ENCODE measurements at regions not wholly inside any gene's neighbourhood (a gene's known extent, or its start where the extent isn't known, plus 50 kb on each side); places are given as distances from the start of the nearest gene placed in this dataset.

DNA sequence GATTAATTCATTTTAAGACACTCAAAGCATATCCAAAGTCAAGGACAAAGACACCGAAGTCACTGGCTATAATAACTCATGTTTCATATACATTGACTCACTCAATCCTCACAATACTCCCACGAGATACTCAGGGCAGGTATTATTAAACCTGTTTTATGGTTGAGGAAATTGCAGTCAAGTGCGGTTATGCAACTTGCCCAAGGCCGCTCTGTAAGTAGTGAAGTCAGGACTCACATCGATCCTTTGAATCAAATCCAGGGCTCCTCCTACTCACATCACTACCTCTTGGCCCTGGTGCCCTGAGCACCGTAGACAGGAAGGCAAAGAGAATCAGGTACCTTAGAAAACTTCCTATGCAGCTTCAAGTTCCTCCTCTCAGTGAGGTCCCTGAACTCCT, 87.8 kb upstream of the APC start:
- ATAC-seq (ENCODE audit: low read depth in 2 of 2) (no peak), DNase-seq (no peak)
- no peaks in the 10 kb centered on the region for H3K4me1 ChIP-seq (ENCODE audit: control insufficient read depth, insufficient read depth, low read length, poor library complexity, severe bottlenecking)
- H3K27ac ChIP-seq (ENCODE audit: insufficient read depth, low read length, poor library complexity, severe bottlenecking) = no peak overlapping the region
- H3K4me3 ChIP-seq (ENCODE audit: low read depth, low read length) = no peak overlapping the region
- H3K36me3 ChIP-seq (ENCODE audit: control insufficient read depth, insufficient read depth, low read length) = no peaks in the 10 kb centered on the region
- peaks cover 15% of the 10 kb centered on the region for H3K27me3 Mint-ChIP-seq
- H3K27ac Mint-ChIP-seq = no peak overlapping the region
- H3K4me1 Mint-ChIP-seq = peaks cover 0 to 3% (median 0%) of the 10 kb centered on the region in 4 donors
- H3K27me3 ChIP-seq (ENCODE audit: control insufficient read depth, insufficient read depth, low read length) = peaks cover 2% of the 10 kb centered on the region
- H3K9me3 ChIP-seq (ENCODE audit: control insufficient read depth in 2 of 2, low read length in 2 of 2) = no peaks in the 10 kb centered on the region
- no peaks in the 10 kb centered on the region for H3K36me3 Mint-ChIP-seq
- no peak overlapping the region for H3K4me3 Mint-ChIP-seq
- H3K9me3 Mint-ChIP-seq = peaks cover 0 to 3% (median 0%) of the 10 kb centered on the region in 7 donors

DNA sequence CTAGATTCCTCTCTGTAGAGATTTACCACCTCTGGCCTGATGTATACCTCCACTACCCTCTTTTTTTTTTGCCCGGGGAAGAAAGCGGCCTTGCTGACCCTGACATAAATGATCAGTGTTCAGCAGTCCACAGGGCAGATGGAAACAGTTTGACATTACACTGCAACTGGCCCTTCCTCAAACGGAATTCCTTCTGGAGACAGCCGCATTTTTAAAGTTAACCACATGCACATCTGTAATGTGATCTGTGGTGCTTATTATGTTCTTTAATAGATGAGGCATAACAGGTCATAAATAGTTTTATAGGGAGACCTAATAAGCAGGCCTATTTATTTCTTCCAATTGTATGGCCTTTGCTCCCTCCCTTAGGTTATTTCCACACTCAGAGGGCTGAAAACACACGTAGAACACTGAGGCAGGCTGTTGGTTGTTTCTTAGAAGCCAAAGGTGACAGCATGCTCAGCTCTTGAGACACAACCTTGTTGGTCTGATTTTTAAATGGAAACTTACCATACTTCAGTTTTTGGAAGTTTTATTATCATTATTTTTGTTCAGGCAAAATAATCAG, 84.0 kb upstream of the APC start:
- H3K9me3 Mint-ChIP-seq = peaks cover 0 to 4% (median 2%) of the 10 kb centered on the region in 7 donors
- Histone ChIP-seq H3K4me1 (ENCODE audit: control insufficient read depth, insufficient read depth, low read length, poor library complexity, severe bottlenecking) (no peaks in the 10 kb centered on the region), H3K27ac (ENCODE audit: insufficient read depth, low read length, poor library complexity, severe bottlenecking) (no peak overlapping the region), H3K36me3 (ENCODE audit: control insufficient read depth, insufficient read depth, low read length) (no peaks in the 10 kb centered on the region), H3K9me3 (ENCODE audit: control insufficient read depth in 2 of 2, low read length in 2 of 2) (no peaks in the 10 kb centered on the region), H3K27me3 (ENCODE audit: control insufficient read depth, insufficient read depth, low read length) (peaks cover 2% of the 10 kb centered on the region), H3K4me3 (ENCODE audit: low read depth, low read length) (no peak overlapping the region)
- peaks cover 25% of the 10 kb centered on the region for H3K27me3 Mint-ChIP-seq
- no peaks in the 10 kb centered on the region for H3K4me1 Mint-ChIP-seq
- ATAC-seq (ENCODE audit: low read depth in 2 of 2) (no peak), DNase-seq (no peak)
- no peak overlapping the region for H3K27ac Mint-ChIP-seq
- no peaks in the 10 kb centered on the region for H3K36me3 Mint-ChIP-seq
- no peak overlapping the region for H3K4me3 Mint-ChIP-seq

DNA sequence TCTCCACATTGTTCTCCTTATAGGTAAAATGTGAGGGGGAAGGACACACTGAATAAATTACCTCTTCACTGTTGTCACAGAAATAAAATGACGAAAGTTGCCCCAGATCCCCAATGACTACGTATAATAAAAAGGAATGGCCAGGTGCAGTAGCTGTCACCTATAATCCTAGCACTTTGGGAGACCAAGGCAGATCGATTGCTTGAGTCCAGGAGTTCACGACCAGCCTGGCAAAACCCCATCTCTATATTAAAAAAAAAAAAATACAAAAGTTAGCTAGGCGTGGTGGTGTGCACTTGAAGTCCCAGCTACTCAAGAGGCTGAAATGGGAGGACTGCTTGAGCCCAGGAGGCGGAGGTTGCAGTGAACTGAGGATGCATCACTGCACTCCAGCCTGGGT, 82.2 kb upstream of the APC start:
- no peaks in the 10 kb centered on the region for H3K4me1 ChIP-seq (ENCODE audit: control insufficient read depth, insufficient read depth, low read length, poor library complexity, severe bottlenecking)
- ATAC-seq (ENCODE audit: low read depth in 2 of 2) (no peak), DNase-seq (no peak)
- H3K27me3 ChIP-seq (ENCODE audit: control insufficient read depth, insufficient read depth, low read length) = peaks cover 7% of the 10 kb centered on the region
- Mint-ChIP-seq H3K4me1 (no peaks in the 10 kb centered on the region), H3K9me3 (peaks cover 2 to 12% (median 5%) of the 10 kb centered on the region in 7 donors), H3K4me3 (no peak overlapping the region), H3K27ac (no peak overlapping the region), H3K27me3 (peaks cover 27% of the 10 kb centered on the region), H3K36me3 (peaks cover 2% of the 10 kb centered on the region)
- peaks cover 0 to 1% of the 10 kb centered on the region in 2 experiments for H3K9me3 ChIP-seq (ENCODE audit: control insufficient read depth in 2 of 2, low read length in 2 of 2)
- no peaks in the 10 kb centered on the region for H3K36me3 ChIP-seq (ENCODE audit: control insufficient read depth, insufficient read depth, low read length)
- no peak overlapping the region for H3K27ac ChIP-seq (ENCODE audit: insufficient read depth, low read length, poor library complexity, severe bottlenecking)
- H3K4me3 ChIP-seq (ENCODE audit: low read depth, low read length) = no peak overlapping the region

DNA sequence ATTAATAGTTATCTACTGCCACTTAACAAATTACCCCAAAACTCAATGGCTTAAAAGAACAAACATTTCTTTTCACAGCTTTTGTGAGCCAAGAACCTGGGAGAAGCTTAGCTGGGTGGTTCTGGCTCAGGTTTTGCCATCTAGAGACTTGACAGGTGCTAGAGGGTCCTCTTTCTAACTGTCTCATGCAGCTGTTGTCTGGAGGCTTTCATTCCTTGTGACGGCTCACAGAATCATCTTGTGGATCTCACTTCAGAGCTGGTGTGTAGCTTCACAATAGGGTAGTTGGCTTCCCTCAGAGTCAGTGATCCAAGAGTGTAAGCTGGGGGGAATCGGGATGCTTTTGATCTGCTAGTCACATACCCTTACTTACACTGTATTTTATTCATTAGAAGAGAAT, 81.2 kb upstream of the APC start:
- no peak overlapping the region for H3K4me3 Mint-ChIP-seq
- H3K9me3 ChIP-seq (ENCODE audit: control insufficient read depth in 2 of 2, low read length in 2 of 2) = peaks cover 0 to 3% of the 10 kb centered on the region in 2 experiments
- H3K27me3 Mint-ChIP-seq = peaks cover 26% of the 10 kb centered on the region
- no peak overlapping the region for H3K27ac Mint-ChIP-seq
- peaks cover 9% of the 10 kb centered on the region for H3K27me3 ChIP-seq (ENCODE audit: control insufficient read depth, insufficient read depth, low read length)
- H3K4me1 Mint-ChIP-seq = no peaks in the 10 kb centered on the region
- no peaks in the 10 kb centered on the region for H3K36me3 ChIP-seq (ENCODE audit: control insufficient read depth, insufficient read depth, low read length)
- DNase-seq = no peak
- H3K4me1 ChIP-seq (ENCODE audit: control insufficient read depth, insufficient read depth, low read length, poor library complexity, severe bottlenecking) = no peaks in the 10 kb centered on the region
- no peak for ATAC-seq (ENCODE audit: low read depth in 2 of 2)
- no peak overlapping the region for H3K4me3 ChIP-seq (ENCODE audit: low read depth, low read length)
- H3K36me3 Mint-ChIP-seq = peaks cover 7% of the 10 kb centered on the region
- H3K9me3 Mint-ChIP-seq = peaks cover 3 to 21% (median 8%) of the 10 kb centered on the region in 7 donors
- no peak overlapping the region for H3K27ac ChIP-seq (ENCODE audit: insufficient read depth, low read length, poor library complexity, severe bottlenecking)

DNA sequence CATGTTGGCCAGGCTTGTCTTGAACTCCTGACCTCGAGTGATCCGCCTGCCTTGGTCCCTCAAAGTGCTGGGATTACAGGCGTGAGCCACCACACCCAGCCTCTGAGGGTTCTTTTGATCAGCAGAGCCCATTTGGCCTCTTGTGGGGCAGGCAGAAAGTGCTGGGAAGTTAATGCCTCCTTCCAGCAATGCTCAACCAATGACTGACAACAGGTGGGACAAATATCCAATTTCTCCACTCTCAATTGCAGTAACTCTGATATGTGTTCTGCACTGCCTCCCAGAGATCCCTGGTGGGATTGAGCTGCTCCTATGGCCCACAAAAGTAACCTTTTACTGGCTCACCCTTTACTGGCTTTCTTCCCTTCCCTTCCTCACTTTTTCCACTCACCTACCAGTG, 79.9 kb upstream of the APC start:
- no peaks in the 10 kb centered on the region for H3K36me3 ChIP-seq (ENCODE audit: control insufficient read depth, insufficient read depth, low read length)
- Mint-ChIP-seq H3K4me3 (no peak overlapping the region), H3K36me3 (peaks cover 7% of the 10 kb centered on the region), H3K9me3 (peaks cover 3 to 21% (median 8%) of the 10 kb centered on the region in 7 donors), H3K27ac (no peak overlapping the region), H3K4me1 (no peaks in the 10 kb centered on the region), H3K27me3 (peaks cover 30% of the 10 kb centered on the region)
- DNase-seq (no peak), ATAC-seq (ENCODE audit: low read depth in 2 of 2) (no peak)
- H3K9me3 ChIP-seq (ENCODE audit: control insufficient read depth in 2 of 2, low read length in 2 of 2) = peaks cover 0 to 3% of the 10 kb centered on the region in 2 experiments
- no peak overlapping the region for H3K27ac ChIP-seq (ENCODE audit: insufficient read depth, low read length, poor library complexity, severe bottlenecking)
- peaks cover 9% of the 10 kb centered on the region for H3K27me3 ChIP-seq (ENCODE audit: control insufficient read depth, insufficient read depth, low read length)
- no peaks in the 10 kb centered on the region for H3K4me1 ChIP-seq (ENCODE audit: control insufficient read depth, insufficient read depth, low read length, poor library complexity, severe bottlenecking)
- no peak overlapping the region for H3K4me3 ChIP-seq (ENCODE audit: low read depth, low read length)

DNA sequence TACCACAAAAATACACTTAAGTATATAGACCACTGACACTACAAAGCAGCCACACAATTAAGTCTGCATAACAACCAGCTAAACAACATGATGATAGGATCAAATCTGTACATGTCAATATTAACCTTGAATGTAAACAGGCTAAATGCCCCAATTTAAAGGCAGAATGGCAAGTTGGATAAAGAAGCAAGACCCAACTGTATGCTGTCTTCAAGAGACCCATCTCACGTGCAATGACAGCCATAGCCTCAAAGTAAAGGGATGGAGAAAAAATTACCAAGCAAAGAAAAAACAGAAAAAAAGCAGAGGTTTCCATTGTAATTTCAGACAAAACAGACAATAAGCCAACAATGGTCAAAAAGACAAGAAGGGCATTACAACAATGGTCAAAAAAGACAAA, 77.3 kb upstream of the APC start:
- H3K36me3 ChIP-seq (ENCODE audit: control insufficient read depth, insufficient read depth, low read length) = no peaks in the 10 kb centered on the region
- H3K9me3 ChIP-seq (ENCODE audit: control insufficient read depth in 2 of 2, low read length in 2 of 2) = peaks cover 0 to 3% of the 10 kb centered on the region in 2 experiments
- peaks cover 0 to 21% (median 8%) of the 10 kb centered on the region in 7 donors for H3K9me3 Mint-ChIP-seq
- H3K4me3 Mint-ChIP-seq = no peak overlapping the region
- no peaks in the 10 kb centered on the region for H3K4me1 ChIP-seq (ENCODE audit: control insufficient read depth, insufficient read depth, low read length, poor library complexity, severe bottlenecking)
- H3K4me1 Mint-ChIP-seq = no peaks in the 10 kb centered on the region
- ATAC-seq (ENCODE audit: low read depth in 2 of 2) (no peak), DNase-seq (no peak)
- H3K27ac Mint-ChIP-seq = no peak overlapping the region
- no peak overlapping the region for H3K27ac ChIP-seq (ENCODE audit: insufficient read depth, low read length, poor library complexity, severe bottlenecking)
- no peak overlapping the region for H3K4me3 ChIP-seq (ENCODE audit: low read depth, low read length)
- peaks cover 23% of the 10 kb centered on the region for H3K27me3 Mint-ChIP-seq
- H3K36me3 Mint-ChIP-seq = peaks cover 7% of the 10 kb centered on the region
- H3K27me3 ChIP-seq (ENCODE audit: control insufficient read depth, insufficient read depth, low read length) = peaks cover 11% of the 10 kb centered on the region

DNA sequence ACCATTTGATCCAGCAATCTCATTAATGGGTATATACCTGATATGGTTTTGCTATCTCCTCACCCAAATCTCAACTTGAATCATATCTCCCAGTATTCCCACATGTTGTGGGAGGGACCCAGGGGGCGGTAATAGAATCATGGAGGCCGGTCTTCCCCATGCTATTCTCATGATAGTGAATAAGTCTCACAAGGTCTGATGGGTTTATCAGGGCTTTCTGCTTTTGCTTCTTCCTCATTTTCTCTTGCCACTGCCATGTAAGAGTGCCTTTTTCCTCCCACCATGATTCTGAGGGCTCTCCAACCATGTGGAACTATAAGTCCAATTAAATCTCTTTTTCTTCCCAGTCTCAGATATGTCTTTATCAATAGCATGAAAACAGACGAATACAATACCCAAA, 74.5 kb upstream of the APC start:
- no peaks in the 10 kb centered on the region for H3K4me1 ChIP-seq (ENCODE audit: control insufficient read depth, insufficient read depth, low read length, poor library complexity, severe bottlenecking)
- no peak overlapping the region for H3K27ac Mint-ChIP-seq
- H3K27me3 Mint-ChIP-seq = peaks cover 17% of the 10 kb centered on the region
- no peak for DNase-seq
- H3K4me3 ChIP-seq (ENCODE audit: low read depth, low read length) = no peak overlapping the region
- no peak overlapping the region for H3K27ac ChIP-seq (ENCODE audit: insufficient read depth, low read length, poor library complexity, severe bottlenecking)
- H3K27me3 ChIP-seq (ENCODE audit: control insufficient read depth, insufficient read depth, low read length) = peaks cover 9% of the 10 kb centered on the region
- ATAC-seq (ENCODE audit: low read depth in 2 of 2) = no peak
- H3K4me1 Mint-ChIP-seq = no peaks in the 10 kb centered on the region
- H3K9me3 Mint-ChIP-seq = peaks cover 0 to 21% (median 8%) of the 10 kb centered on the region in 7 donors
- H3K9me3 ChIP-seq (ENCODE audit: control insufficient read depth in 2 of 2, low read length in 2 of 2) = peaks cover 0 to 3% of the 10 kb centered on the region in 2 experiments
- peaks cover 7% of the 10 kb centered on the region for H3K36me3 Mint-ChIP-seq
- no peaks in the 10 kb centered on the region for H3K36me3 ChIP-seq (ENCODE audit: control insufficient read depth, insufficient read depth, low read length)
- no peak overlapping the region for H3K4me3 Mint-ChIP-seq

DNA sequence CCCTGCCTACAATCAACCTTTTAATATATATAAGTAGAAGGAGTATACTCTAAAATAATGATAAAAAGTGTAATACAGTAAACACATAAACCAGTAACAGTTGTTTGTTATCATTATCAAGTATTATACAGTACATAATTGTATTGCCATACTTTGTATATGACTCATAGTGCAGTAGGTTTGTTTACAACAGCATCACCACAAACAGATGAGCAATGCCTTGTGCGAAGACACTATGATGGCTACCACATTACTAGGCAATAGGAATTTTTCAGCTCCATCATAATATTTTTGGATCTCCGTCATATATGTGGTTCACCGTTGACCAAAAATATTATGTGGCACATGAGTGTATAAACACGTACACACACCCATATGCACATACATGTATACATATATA, 69.7 kb upstream of the APC start:
- Histone ChIP-seq H3K36me3 (ENCODE audit: control insufficient read depth, insufficient read depth, low read length) (no peaks in the 10 kb centered on the region), H3K27ac (ENCODE audit: insufficient read depth, low read length, poor library complexity, severe bottlenecking) (no peak overlapping the region), H3K4me1 (ENCODE audit: control insufficient read depth, insufficient read depth, low read length, poor library complexity, severe bottlenecking) (no peaks in the 10 kb centered on the region), H3K27me3 (ENCODE audit: control insufficient read depth, insufficient read depth, low read length) (peaks cover 5% of the 10 kb centered on the region), H3K4me3 (ENCODE audit: low read depth, low read length) (no peak overlapping the region), H3K9me3 (ENCODE audit: control insufficient read depth in 2 of 2, low read length in 2 of 2) (no peaks in the 10 kb centered on the region)
- H3K4me3 Mint-ChIP-seq = no peak overlapping the region
- no peaks in the 10 kb centered on the region for H3K36me3 Mint-ChIP-seq
- peaks cover 12% of the 10 kb centered on the region for H3K27me3 Mint-ChIP-seq
- DNase-seq (no peak), ATAC-seq (ENCODE audit: low read depth in 2 of 2) (no peak)
- H3K4me1 Mint-ChIP-seq = no peaks in the 10 kb centered on the region
- no peak overlapping the region for H3K27ac Mint-ChIP-seq
- H3K9me3 Mint-ChIP-seq = peaks cover 0 to 5% (median 0%) of the 10 kb centered on the region in 7 donors
